Neural progenitor cell (in vitro differentiated cells): ENCODE measurements at regions not wholly inside any gene's neighbourhood (a gene's known extent, or its start where the extent isn't known, plus 50 kb on each side); places are given as distances from the start of the nearest gene placed in this dataset.

Experiments used
- CTCF ChIP-seq: fragments of 200-600 bp; sonication (generic); IDR thresholded peaks from 2 replicates; pipeline ENCODE4 v1.5.1; 2017; ENCODE audit warnings: antibody characterized with exemption, mild to moderate bottlenecking
- EZH2 ChIP-seq: fragments of 200-600 bp; sonication (generic); IDR thresholded peaks from 2 replicates; pipeline ENCODE4 v1.6.1; 2017; ENCODE audit warnings: antibody characterized with exemption, mild to moderate bottlenecking, moderate library complexity

- TF ChIP-seq CTCF (no peak), EZH2 (no peak)
Observed at GRCh38 chr6:87993356-87993755, 54.3 kb upstream of the SPACA1 start.
